ENCODE measurements at regions not wholly inside any gene's neighbourhood (a gene's known extent, or its start where the extent isn't known, plus 50 kb on each side); places are given as distances from the start of the nearest gene placed in this dataset.

DNA sequence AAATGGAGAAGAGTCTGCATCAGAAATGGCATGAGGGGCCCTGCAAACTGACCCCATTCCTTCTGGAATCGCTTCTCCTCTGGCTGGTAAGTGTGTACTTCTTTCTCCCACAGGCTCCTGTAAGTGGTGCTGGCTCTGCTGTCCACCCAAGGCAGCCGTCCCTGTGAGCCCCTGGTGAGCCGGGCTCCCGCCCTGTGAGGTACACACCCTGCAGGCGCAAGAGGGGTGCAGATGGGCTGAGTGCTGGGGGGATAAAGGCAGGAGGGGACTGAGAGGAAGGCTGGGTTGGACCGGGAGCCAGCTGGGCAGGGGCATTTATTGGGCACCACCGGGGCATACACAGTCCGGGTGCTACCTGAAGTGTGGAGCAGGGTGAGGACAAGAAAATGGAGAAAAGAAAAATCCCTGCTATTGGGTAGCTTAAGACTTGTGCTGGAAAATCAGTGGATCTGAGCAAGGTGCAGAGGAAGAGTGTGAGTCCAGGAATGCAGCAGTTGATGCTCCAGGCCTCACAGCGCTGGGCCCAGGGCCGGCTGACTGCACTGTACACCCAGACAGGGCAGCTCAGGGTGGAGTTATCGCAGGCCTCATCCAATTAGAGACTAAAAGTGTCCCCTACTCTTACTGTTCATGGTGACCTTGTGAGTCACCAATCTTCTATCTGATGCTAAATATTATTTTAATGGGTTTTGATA, 455.1 kb upstream of the B3GAT1 start:
- TF ChIP-seq NR1H2 (CRISPR knock-in tag; IDR thresholded peaks at IDR 0.05) = no peak
- no peak for TF ChIP-seq ZNF121 (CRISPR knock-in tag; IDR thresholded peaks at IDR 0.05)
- no peak for TF ChIP-seq ZNF396 (CRISPR knock-in tag; IDR thresholded peaks at IDR 0.05; ENCODE audit: borderline replicate concordance)
- no peak for TF ChIP-seq NFYB (CRISPR knock-in tag; conservative IDR thresholded peaks at IDR 0.05; ENCODE audit: low read depth)
- TF ChIP-seq, protein P1, sequence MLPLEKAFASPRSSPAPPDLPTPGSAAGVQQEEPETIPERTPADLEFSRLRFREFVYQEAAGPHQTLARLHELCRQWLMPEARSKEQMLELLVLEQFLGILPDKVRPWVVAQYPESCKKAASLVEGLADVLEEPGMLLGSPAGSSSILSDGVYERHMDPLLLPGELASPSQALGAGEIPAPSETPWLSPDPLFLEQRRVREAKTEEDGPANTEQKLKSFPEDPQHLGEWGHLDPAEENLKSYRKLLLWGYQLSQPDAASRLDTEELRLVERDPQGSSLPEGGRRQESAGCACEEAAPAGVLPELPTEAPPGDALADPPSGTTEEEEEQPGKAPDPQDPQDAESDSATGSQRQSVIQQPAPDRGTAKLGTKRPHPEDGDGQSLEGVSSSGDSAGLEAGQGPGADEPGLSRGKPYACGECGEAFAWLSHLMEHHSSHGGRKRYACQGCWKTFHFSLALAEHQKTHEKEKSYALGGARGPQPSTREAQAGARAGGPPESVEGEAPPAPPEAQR (CRISPR knock-in tag; IDR thresholded peaks at IDR 0.05) = no peak
- TF ChIP-seq CREB1 (CRISPR knock-in tag; IDR thresholded peaks at IDR 0.05) = no peak
- TF ChIP-seq, protein P2, sequence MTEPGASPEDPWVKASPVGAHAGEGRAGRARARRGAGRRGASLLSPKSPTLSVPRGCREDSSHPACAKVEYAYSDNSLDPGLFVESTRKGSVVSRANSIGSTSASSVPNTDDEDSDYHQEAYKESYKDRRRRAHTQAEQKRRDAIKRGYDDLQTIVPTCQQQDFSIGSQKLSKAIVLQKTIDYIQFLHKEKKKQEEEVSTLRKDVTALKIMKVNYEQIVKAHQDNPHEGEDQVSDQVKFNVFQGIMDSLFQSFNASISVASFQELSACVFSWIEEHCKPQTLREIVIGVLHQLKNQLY (CRISPR knock-in tag; IDR thresholded peaks at IDR 0.05) = no peak
- TF ChIP-seq, protein P3, sequence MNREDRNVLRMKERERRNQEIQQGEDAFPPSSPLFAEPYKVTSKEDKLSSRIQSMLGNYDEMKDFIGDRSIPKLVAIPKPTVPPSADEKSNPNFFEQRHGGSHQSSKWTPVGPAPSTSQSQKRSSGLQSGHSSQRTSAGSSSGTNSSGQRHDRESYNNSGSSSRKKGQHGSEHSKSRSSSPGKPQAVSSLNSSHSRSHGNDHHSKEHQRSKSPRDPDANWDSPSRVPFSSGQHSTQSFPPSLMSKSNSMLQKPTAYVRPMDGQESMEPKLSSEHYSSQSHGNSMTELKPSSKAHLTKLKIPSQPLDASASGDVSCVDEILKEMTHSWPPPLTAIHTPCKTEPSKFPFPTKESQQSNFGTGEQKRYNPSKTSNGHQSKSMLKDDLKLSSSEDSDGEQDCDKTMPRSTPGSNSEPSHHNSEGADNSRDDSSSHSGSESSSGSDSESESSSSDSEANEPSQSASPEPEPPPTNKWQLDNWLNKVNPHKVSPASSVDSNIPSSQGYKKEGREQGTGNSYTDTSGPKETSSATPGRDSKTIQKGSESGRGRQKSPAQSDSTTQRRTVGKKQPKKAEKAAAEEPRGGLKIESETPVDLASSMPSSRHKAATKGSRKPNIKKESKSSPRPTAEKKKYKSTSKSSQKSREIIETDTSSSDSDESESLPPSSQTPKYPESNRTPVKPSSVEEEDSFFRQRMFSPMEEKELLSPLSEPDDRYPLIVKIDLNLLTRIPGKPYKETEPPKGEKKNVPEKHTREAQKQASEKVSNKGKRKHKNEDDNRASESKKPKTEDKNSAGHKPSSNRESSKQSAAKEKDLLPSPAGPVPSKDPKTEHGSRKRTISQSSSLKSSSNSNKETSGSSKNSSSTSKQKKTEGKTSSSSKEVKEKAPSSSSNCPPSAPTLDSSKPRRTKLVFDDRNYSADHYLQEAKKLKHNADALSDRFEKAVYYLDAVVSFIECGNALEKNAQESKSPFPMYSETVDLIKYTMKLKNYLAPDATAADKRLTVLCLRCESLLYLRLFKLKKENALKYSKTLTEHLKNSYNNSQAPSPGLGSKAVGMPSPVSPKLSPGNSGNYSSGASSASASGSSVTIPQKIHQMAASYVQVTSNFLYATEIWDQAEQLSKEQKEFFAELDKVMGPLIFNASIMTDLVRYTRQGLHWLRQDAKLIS (CRISPR knock-in tag; IDR thresholded peaks at IDR 0.05; ENCODE audit: borderline replicate concordance) = no peak
- TF ChIP-seq, protein P4, sequence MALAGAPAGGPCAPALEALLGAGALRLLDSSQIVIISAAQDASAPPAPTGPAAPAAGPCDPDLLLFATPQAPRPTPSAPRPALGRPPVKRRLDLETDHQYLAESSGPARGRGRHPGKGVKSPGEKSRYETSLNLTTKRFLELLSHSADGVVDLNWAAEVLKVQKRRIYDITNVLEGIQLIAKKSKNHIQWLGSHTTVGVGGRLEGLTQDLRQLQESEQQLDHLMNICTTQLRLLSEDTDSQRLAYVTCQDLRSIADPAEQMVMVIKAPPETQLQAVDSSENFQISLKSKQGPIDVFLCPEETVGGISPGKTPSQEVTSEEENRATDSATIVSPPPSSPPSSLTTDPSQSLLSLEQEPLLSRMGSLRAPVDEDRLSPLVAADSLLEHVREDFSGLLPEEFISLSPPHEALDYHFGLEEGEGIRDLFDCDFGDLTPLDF (CRISPR knock-in tag; IDR thresholded peaks at IDR 0.05) = no peak
- TF ChIP-seq, protein P5, sequence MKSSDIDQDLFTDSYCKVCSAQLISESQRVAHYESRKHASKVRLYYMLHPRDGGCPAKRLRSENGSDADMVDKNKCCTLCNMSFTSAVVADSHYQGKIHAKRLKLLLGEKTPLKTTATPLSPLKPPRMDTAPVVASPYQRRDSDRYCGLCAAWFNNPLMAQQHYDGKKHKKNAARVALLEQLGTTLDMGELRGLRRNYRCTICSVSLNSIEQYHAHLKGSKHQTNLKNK (CRISPR knock-in tag; IDR thresholded peaks at IDR 0.05) = no peak
- TF ChIP-seq, protein P6, sequence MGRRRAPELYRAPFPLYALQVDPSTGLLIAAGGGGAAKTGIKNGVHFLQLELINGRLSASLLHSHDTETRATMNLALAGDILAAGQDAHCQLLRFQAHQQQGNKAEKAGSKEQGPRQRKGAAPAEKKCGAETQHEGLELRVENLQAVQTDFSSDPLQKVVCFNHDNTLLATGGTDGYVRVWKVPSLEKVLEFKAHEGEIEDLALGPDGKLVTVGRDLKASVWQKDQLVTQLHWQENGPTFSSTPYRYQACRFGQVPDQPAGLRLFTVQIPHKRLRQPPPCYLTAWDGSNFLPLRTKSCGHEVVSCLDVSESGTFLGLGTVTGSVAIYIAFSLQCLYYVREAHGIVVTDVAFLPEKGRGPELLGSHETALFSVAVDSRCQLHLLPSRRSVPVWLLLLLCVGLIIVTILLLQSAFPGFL (CRISPR knock-in tag; IDR thresholded peaks at IDR 0.05; ENCODE audit: borderline replicate concordance) = no peak
- Mint-ChIP-seq H3K27ac (no peak overlapping the region), H3K27me3 (ENCODE audit: low read depth) (no peaks in the 10 kb centered on the region; the same call in none of the 2 replicates), H3K4me1 (peaks cover 9% of the 10 kb centered on the region; the same call in 1 of the 2 replicates), H3K4me3 (no peak overlapping the region), H3K36me3 (no peaks in the 10 kb centered on the region), H3K9me3 (no peaks in the 10 kb centered on the region)
- ChIA-PET CTCF (interaction anchor here (0.6 to 2.1 kb wide), 3 partner anchors 48 to 209 kb away, joined by 3 to 10 read pairs (median 4); no protein-coding TSS in a partner anchor), POLR2A (no interaction called here)
- DNase-seq (ENCODE audit: low spot score) (no peak), ATAC-seq (no peak)

DNA sequence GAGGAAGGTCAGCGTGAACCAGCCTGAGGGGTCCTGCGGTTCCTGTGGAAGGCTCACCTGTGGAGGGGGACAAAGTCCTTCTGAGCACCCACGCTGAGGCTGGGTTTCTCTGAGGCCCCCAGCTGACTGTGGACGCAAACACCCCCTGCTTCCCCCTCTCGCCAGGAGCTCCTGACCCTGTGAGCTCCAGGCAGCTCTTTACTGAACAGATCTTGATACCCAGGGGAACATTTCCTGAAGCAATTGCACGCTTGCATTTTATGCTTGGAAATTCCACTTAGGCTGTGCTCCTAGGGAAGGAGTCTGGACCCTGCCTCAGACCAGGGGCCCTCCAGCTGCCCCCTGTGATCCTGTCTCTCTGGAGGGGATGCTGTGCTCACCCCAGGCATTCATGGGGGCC, 454.2 kb upstream of the B3GAT1 start:
- DNase-seq (ENCODE audit: low spot score) = no peak
- TF ChIP-seq ZNF396 (CRISPR knock-in tag; IDR thresholded peaks at IDR 0.05; ENCODE audit: borderline replicate concordance) (no peak), ZNF219 (CRISPR knock-in tag; IDR thresholded peaks at IDR 0.05; ENCODE audit: borderline replicate concordance) (no peak), NFE2L1 (CRISPR knock-in tag; IDR thresholded peaks at IDR 0.05) (no peak)
- TF ChIP-seq, protein P2 (CRISPR knock-in tag; IDR thresholded peaks at IDR 0.05) = no peak
- TF ChIP-seq, protein P7, sequence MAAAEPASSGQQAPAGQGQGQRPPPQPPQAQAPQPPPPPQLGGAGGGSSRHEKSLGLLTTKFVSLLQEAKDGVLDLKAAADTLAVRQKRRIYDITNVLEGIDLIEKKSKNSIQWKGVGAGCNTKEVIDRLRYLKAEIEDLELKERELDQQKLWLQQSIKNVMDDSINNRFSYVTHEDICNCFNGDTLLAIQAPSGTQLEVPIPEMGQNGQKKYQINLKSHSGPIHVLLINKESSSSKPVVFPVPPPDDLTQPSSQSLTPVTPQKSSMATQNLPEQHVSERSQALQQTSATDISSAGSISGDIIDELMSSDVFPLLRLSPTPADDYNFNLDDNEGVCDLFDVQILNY (CRISPR knock-in tag; IDR thresholded peaks at IDR 0.05) = no peak
- TF ChIP-seq, protein P8, sequence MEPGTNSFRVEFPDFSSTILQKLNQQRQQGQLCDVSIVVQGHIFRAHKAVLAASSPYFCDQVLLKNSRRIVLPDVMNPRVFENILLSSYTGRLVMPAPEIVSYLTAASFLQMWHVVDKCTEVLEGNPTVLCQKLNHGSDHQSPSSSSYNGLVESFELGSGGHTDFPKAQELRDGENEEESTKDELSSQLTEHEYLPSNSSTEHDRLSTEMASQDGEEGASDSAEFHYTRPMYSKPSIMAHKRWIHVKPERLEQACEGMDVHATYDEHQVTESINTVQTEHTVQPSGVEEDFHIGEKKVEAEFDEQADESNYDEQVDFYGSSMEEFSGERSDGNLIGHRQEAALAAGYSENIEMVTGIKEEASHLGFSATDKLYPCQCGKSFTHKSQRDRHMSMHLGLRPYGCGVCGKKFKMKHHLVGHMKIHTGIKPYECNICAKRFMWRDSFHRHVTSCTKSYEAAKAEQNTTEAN (CRISPR knock-in tag; IDR thresholded peaks at IDR 0.05) = no peak
- TF ChIP-seq, protein P3 (CRISPR knock-in tag; IDR thresholded peaks at IDR 0.05; ENCODE audit: borderline replicate concordance) = no peak
- ATAC-seq = no peak
- Mint-ChIP-seq H3K27me3 (ENCODE audit: low read depth) (no peaks in the 10 kb centered on the region; the same call in none of the 2 replicates), H3K27ac (no peak overlapping the region), H3K36me3 (no peaks in the 10 kb centered on the region), H3K9me3 (peaks cover 2% of the 10 kb centered on the region), H3K4me1 (peaks cover 9% of the 10 kb centered on the region; the same call in 1 of the 2 replicates), H3K4me3 (no peak overlapping the region)
- ChIA-PET POLR2A (no interaction called here), CTCF (interaction anchor here (1.3 kb wide), 1 partner anchor 47 kb away, joined by 4 read pairs; no protein-coding TSS in a partner anchor)

Data from WTC11 (cell line).